GM20000 (cell line): ENCODE measurements at regions not wholly inside any gene's neighbourhood (a gene's known extent, or its start where the extent isn't known, plus 50 kb on each side); places are given as distances from the start of the nearest gene placed in this dataset.
"Not testable (repeated sequence)": the region's sequence is repeated elsewhere in the genome, so short reads cannot be mapped to it uniquely, and the experiment has no call there.

ENCODE experiments used
- DNase-seq: peaks from one replicate; pipeline ENCODE4 v3.0.0; 2012; ENCODE audit warnings: low spot score
- TF ChIP-seq, protein P1 (sequence below): IDR thresholded peaks from 2 replicates; pipeline ENCODE4 v1.5.1; 2012; ENCODE audit warnings: mild to moderate bottlenecking, control low read depth; ENCODE audit errors: extremely low read depth, missing control alignments

DNA sequence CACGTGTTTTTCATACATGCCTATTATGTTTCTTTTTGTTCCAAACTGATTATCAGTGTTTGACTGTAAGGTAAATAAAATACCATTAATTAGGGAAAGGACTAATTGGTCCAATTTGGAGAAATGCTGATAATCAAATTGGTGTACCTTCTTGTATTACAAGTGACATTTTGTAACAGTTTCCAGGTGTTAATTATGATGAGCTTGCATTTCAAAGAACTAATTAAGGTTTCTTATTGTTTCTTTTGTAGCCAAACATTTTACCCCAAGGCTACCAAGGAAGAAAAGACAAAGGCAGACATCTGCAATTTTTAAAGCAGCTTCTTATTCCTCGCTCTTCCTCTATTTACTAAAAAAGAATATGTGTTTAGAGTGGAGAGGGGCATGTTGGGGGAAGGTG, 88.7 kb upstream of the GRIK1 start:
- TF ChIP-seq, protein P1, sequence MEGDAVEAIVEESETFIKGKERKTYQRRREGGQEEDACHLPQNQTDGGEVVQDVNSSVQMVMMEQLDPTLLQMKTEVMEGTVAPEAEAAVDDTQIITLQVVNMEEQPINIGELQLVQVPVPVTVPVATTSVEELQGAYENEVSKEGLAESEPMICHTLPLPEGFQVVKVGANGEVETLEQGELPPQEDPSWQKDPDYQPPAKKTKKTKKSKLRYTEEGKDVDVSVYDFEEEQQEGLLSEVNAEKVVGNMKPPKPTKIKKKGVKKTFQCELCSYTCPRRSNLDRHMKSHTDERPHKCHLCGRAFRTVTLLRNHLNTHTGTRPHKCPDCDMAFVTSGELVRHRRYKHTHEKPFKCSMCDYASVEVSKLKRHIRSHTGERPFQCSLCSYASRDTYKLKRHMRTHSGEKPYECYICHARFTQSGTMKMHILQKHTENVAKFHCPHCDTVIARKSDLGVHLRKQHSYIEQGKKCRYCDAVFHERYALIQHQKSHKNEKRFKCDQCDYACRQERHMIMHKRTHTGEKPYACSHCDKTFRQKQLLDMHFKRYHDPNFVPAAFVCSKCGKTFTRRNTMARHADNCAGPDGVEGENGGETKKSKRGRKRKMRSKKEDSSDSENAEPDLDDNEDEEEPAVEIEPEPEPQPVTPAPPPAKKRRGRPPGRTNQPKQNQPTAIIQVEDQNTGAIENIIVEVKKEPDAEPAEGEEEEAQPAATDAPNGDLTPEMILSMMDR: no peak
- no peak for DNase-seq

GRCh38 chr21:30027986-30028385, 88.2 kb upstream of the GRIK1 start:
- DNase-seq: no peak
- TF ChIP-seq, protein P1: no peak

DNA sequence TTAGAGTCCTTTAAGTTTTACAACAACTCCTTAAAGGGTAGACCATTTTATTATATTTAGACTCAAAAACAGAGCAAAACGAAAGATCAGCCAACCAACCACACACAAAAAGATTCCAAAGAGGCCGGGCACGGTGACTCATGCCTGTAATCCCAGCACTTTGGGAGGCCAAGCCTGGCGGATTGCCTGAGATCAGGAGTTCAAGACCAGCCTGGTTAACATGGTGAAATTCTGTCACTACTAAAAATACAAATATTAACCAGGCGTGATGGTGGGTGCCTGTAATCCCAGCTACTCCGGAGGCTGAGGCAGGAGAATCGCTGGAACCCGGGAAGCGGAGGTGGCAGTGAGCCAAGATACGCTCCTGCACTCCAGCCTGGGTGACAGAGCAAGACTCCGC, 83.3 kb upstream of the GRIK1 start:
- DNase-seq: not testable (repeated sequence)

DNA sequence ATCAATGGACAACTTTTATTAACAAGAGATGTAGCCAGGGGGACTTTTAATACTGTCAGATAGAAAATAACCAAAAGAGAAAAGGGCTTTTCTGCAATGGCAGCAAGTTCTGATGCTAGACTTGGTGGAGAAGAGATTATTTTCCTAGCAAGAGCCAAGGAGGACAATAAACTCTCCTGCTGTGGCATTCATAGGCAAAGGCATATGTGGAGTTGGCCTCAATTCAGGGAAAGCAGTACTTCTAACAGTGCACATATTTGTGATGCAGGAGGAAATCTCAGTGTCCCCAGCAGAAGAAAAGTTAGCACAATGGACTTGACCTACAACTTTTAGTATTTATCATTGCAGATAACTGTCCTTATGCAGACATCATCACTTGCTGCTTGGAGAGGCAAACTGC, 75.1 kb upstream of the GRIK1 start:
- no peak for DNase-seq
- TF ChIP-seq, protein P1: no peak

DNA sequence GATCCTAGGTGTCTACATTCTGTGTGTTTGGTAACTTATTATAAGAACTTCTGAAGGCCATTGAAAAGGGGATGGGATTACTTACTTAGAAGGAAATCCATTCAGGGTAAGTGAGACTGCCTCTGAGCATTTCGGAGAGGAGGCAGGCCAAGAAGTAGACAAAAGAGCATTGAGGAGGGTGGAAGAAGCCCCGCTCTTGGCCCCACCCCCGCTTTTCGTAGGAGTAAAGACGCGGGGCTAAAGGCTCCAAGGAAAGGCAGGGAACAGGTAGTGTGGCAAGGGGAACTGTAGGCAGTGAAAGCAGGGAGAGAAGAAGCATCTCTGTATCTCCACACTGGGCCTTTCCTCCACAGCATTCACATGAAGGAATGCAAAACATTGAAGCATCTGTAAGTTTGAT, 51.8 kb upstream of the GRIK1 start:
- DNase-seq: no peak
- TF ChIP-seq, protein P1: no peak

DNA sequence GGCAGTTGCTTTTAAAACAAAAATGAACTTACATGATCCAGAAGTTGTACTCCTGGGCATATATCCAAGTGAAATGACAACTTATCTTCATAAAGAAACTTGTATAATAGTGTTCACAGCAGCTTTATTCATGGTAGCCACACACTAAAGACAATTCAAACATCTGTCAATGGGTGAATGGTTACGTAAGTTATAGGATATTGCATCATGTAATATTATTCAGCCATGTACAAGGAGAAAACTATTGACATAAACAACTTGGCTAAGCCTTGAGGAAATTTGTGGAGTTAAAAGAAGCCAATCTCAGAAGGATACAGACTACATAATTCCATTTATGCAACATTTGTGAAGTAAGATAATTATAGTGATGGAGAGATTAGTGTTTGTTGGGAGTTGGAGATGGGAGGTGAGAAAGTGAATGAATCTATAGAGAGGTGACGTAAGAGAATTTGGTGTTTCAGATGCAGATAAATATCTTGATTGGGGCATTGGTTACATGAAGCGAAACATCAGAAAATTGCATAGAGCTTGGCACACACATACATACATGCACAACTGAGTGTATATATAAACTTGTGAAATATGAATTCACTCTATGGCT, 49.9 kb upstream of the GRIK1 start:
- DNase-seq: no peak
- TF ChIP-seq, protein P1: no peak
